ENCODE measurements at regions not wholly inside any gene's neighbourhood (a gene's known extent, or its start where the extent isn't known, plus 50 kb on each side); places are given as distances from the start of the nearest gene placed in this dataset.

DNA sequence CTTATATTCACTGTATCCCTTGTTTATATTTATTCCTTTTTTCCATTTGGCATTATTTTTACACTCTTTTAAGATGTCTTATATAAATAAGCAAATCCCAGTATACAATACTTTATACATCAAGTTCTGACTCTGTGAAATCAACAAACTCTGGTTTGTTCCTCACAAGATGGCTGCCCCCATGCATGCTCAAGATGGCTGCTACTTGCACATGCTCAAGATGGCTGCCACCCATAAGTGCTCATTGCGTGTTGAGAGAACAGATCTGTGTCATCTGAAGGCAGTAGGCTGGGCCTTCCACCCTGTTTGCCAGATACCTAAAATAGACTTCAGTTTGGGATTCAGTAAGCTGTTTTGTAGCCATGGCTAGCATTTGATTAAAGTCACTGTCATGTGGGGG lies 666.2 kb downstream of the TYW1 start:
- H2BK120ac ChIP-seq (replicated peaks; ENCODE audit: low read depth, low read length), result no peak overlapping the region
- no peak overlapping the region for H3K23ac ChIP-seq (ENCODE audit: insufficient read length)
- H3K27me3 ChIP-seq (replicated peaks in 1 of 4; ENCODE audit: control insufficient read depth in 3 of 4, extremely low read depth in 1 of 4, insufficient read depth in 3 of 4, low read length in 3 of 4), result no peaks in the 10 kb centered on the region
- H3K79me1 ChIP-seq (ENCODE audit: low read depth, low read length), result no peaks in the 10 kb centered on the region
- no peaks in the 10 kb centered on the region for H3K36me3 ChIP-seq (ENCODE audit: control insufficient read depth in 2 of 4, insufficient read depth in 4 of 4, low read length in 3 of 4)
- no peak overlapping the region for H3K9ac ChIP-seq (replicated peaks in 1 of 4; ENCODE audit: extremely low read depth in 1 of 4, low read depth in 3 of 4, low read length in 3 of 4)
- no peak overlapping the region for H2BK12ac ChIP-seq (ENCODE audit: low read depth, low read length)
- H3K79me2 ChIP-seq (ENCODE audit: control insufficient read depth in 1 of 2, insufficient read depth in 2 of 2, low read length in 2 of 2), result no peaks in the 10 kb centered on the region
- no peaks in the 10 kb centered on the region for H4K20me1 ChIP-seq (replicated peaks in 1 of 2; ENCODE audit: control insufficient read depth in 1 of 2, insufficient read depth in 2 of 2, low read length in 2 of 2)
- no peak overlapping the region for H3K18ac ChIP-seq (ENCODE audit: extremely low read depth, low read length)
- no peak overlapping the region for H2BK15ac ChIP-seq (ENCODE audit: low read length)
- TF ChIP-seq PHF8 (conservative IDR thresholded peaks at IDR 0.05; ENCODE audit: low read depth, low read length) (no peak), YY1 (IDR thresholded peaks at IDR 0.05; ENCODE audit: low read depth, low read length) (peak; percentile 93), RAD21 (IDR thresholded peaks at IDR 0.05 in 1 of 2, conservative IDR thresholded peaks at IDR 0.05 in 1 of 2; ENCODE audit: low read depth in 2 of 2, low read length in 2 of 2) (no peak)
- TF ChIP-seq, protein P1, sequence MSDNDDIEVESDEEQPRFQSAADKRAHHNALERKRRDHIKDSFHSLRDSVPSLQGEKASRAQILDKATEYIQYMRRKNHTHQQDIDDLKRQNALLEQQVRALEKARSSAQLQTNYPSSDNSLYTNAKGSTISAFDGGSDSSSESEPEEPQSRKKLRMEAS (IDR thresholded peaks at IDR 0.05), result peak; percentile 47
- H3K23me2 ChIP-seq (ENCODE audit: low read depth, low read length), result 0 out of 2 replicates have a peak, but pooled peaks cover 3% of the 10 kb centered on the region
- no peak overlapping the region for H2BK20ac ChIP-seq (ENCODE audit: low read length)
- no peak overlapping the region for H4K91ac ChIP-seq (replicated peaks; ENCODE audit: insufficient read length, low read length)
- H3K4me2 ChIP-seq (ENCODE audit: insufficient read depth in 1 of 2, low read depth in 2 of 2, low read length in 2 of 2), result no peak overlapping the region
- no peak overlapping the region for H3K56ac ChIP-seq (replicated peaks; ENCODE audit: insufficient read length, low read depth, low read length)
- H2AFZ ChIP-seq (ENCODE audit: low read length), result no peak overlapping the region
- H3K4ac ChIP-seq (replicated peaks; ENCODE audit: insufficient read length, low read depth, low read length), result no peak overlapping the region
- no peaks in the 10 kb centered on the region for H3K4me1 ChIP-seq (replicated peaks in 1 of 4; ENCODE audit: control insufficient read depth in 3 of 4, insufficient read depth in 4 of 4, low read length in 3 of 4)
- ChIA-PET CTCF (ENCODE audit: partially characterized antibody) (interaction anchor here (0.8 kb wide), 1 partner anchor 193 kb away, joined by 3 read pairs; no protein-coding TSS in a partner anchor), POLR2A (ENCODE audit: partially characterized antibody) (no interaction called here)
- H4K5ac ChIP-seq (ENCODE audit: insufficient read length, low read depth, low read length), result no peak overlapping the region
- H3K14ac ChIP-seq (ENCODE audit: insufficient read length), result no peak overlapping the region
- no peak overlapping the region for H3K4me3 ChIP-seq (ENCODE audit: extremely low read depth in 1 of 4, insufficient read depth in 2 of 4, low read depth in 3 of 4, low read length in 4 of 4)
- 88% methylated on average over 1 of the region's 1 CpG; no CpG with 5 or more reads in 1 of the 2 experiments for WGBS, 2 experiments (ENCODE audit: extremely low coverage in 1 of 2, insufficient coverage in 1 of 2, insufficient read length in 1 of 2, insufficient replicate concordance in 2 of 2, low coverage in 1 of 2, low lambda C conversion rate in 2 of 2, missing lambda C conversion rate in 1 of 2)
- no peak for FAIRE-seq
- H2BK5ac ChIP-seq (ENCODE audit: low read depth, low read length), result no peak overlapping the region
- no peak overlapping the region for H2AK5ac ChIP-seq (ENCODE audit: low read depth, low read length)
- no peak overlapping the region for H4K8ac ChIP-seq (ENCODE audit: extremely low read depth, insufficient read depth, low read length)
- H3K9me3 ChIP-seq (ENCODE audit: insufficient read depth in 2 of 2, low read depth in 1 of 2, low read length in 1 of 2), result peaks cover 14 to 17% of the 10 kb centered on the region in 2 experiments
- H3K27ac ChIP-seq (ENCODE audit: low read depth, low read length), result no peak overlapping the region
- DNase-seq (ENCODE audit: low read depth in 1 of 2, low spot score in 2 of 2), result no peak

Measured in H1 (cell line).